Erythroblast (primary cell): ENCODE measurements at regions not wholly inside any gene's neighbourhood (a gene's known extent, or its start where the extent isn't known, plus 50 kb on each side); places are given as distances from the start of the nearest gene placed in this dataset.

Source experiments
- GATA1 ChIP-seq: IDR thresholded peaks from 2 replicates; pipeline ENCODE4 v1.6.1; 2011; ENCODE audit warnings: low read depth, mild to moderate bottlenecking, control low read depth, low read length, moderate library complexity
- POLR2A ChIP-seq: IDR thresholded peaks from 2 replicates; pipeline ENCODE4 v1.6.1; 2011; ENCODE audit warnings: mild to moderate bottlenecking, low read length

DNA sequence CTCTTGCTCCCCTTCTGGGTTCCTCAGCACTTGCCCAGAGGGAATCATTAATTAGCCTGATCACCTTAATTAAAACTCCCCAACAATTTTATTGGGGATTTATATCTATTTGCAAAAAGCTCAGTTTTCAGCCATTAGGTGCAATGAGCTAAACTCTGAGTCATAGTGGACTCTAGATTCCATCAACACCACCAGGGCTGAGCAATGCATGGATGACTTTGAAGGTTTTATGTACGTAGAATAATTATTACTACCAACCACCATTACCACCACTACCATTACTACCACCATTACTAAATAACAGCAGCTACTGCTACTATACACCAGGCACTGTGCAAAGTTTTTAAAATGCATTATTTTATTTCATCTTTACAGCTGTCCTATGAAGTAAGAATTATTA, 81.2 kb downstream of the ZNF621 start:
- TF ChIP-seq POLR2A: no peak
- no peak for TF ChIP-seq GATA1
